Cardiac muscle cell (in vitro differentiated cells and primary cell): ENCODE measurements at regions not wholly inside any gene's neighbourhood (a gene's known extent, or its start where the extent isn't known, plus 50 kb on each side); places are given as distances from the start of the nearest gene placed in this dataset.
"Not testable (repeated sequence)": the region's sequence is repeated elsewhere in the genome, so short reads cannot be mapped to it uniquely, and the experiment has no call there.

ENCODE experiments used
- DNase-seq, 2 donors: peaks; one replicate each; pipeline versions ENCODE4 v3.0.0 to v3.0.0-alpha.2; 2010 to 2017; ENCODE audit warnings: low read depth in 1 of 2, low spot score in 1 of 2
- H3K27ac ChIP-seq: fragments of 200-600 bp; sonication (generic); 2 replicates; pipeline ENCODE4 v1.5.1; 2016
- H3K27me3 ChIP-seq: fragments of 200-600 bp; sonication (generic); 2 replicates; pipeline ENCODE4 v1.6.0; 2016; ENCODE audit warnings: control low read depth
- H3K36me3 ChIP-seq: fragments of 200-600 bp; sonication (generic); 2 replicates; pipeline ENCODE4 v1.5.1; 2016; ENCODE audit warnings: control low read depth
- H3K4me1 ChIP-seq: fragments of 200-600 bp; sonication (generic); 2 replicates; pipeline ENCODE4 v1.8.1; 2017; ENCODE audit warnings: low read depth, mild to moderate bottlenecking, mixed run types
- H3K4me3 ChIP-seq: fragments of 200-600 bp; sonication (generic); 2 replicates; pipeline ENCODE4 v1.5.1; 2016; ENCODE audit warnings: mild to moderate bottlenecking
- H3K9me3 ChIP-seq: fragments of 200-600 bp; sonication (generic); 2 replicates; pipeline ENCODE4 v1.5.1; 2017; ENCODE audit warnings: low read depth, mild to moderate bottlenecking, control low read depth
- CTCF ChIP-seq: IDR thresholded peaks from 2 replicates; pipeline ENCODE4 v1.5.1; 2012; ENCODE audit warnings: low read depth, mild to moderate bottlenecking, low read length

DNA sequence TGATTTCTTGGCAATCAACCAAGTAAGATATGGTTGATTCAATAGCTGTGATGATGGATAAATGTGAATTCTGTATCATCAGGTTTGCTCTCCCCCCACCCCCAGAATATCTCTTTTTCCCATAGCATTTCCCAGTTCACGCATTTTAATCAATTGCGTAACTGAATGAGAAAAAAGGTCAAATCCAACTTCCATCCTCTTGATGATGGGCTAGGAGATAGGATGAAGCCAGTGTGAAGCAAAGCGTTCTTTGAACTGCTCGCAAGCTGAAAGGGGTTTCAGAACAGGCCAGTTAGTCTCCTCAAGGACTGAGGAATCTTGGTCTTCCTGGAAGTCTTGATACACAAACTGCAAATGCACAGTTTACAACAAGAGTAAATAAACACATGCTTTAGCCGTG, 94.5 kb upstream of the ARMC3 start:
- Histone ChIP-seq H3K27me3 (no peaks in the 10 kb centered on the region), H3K27ac (peak overlapping the region; percentile 16), H3K36me3 (no peaks in the 10 kb centered on the region), H3K9me3 (no peaks in the 10 kb centered on the region), H3K4me1 (no peaks in the 10 kb centered on the region), H3K4me3 (no peak overlapping the region)
- no peak for TF ChIP-seq CTCF
- DNase-seq, result no peak

GRCh38 chr10:22832851-22833250, 95.0 kb upstream of the ARMC3 start:
- no peak for TF ChIP-seq CTCF
- Histone ChIP-seq H3K4me1 (no peaks in the 10 kb centered on the region), H3K36me3 (no peaks in the 10 kb centered on the region), H3K27ac (no peak overlapping the region), H3K27me3 (no peaks in the 10 kb centered on the region), H3K9me3 (no peaks in the 10 kb centered on the region), H3K4me3 (no peak overlapping the region)
- no peak for DNase-seq

DNA sequence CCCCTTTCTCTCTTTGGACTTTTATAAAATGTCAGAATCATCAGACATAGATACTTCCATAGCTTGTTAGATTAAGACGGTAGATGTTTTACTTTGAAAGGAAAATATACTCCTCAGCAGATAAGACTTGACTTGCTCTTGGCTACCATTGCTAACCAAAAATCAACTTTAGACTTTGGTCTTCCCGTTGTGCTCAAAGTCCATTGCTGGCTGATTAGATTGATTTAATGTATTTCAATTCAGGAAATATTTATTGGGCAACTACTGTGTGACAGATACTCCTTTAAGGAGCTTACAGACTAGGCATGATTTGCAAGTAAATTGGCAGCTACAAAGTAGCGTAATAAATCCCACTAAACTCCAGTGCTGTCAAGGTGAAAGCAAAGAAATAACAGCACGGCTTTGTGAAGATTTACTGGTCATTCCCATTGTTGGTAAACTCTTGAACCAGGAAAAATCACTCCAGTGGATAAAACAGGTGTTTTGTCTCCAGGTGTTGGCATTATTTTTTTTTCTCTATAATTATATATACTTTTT, 95.7 kb upstream of the ARMC3 start:
- DNase-seq, result no peak
- Histone ChIP-seq H3K36me3 (no peaks in the 10 kb centered on the region), H3K9me3 (no peaks in the 10 kb centered on the region), H3K27me3 (no peaks in the 10 kb centered on the region), H3K27ac (no peak overlapping the region), H3K4me3 (no peak overlapping the region), H3K4me1 (no peaks in the 10 kb centered on the region)
- no peak for TF ChIP-seq CTCF

DNA sequence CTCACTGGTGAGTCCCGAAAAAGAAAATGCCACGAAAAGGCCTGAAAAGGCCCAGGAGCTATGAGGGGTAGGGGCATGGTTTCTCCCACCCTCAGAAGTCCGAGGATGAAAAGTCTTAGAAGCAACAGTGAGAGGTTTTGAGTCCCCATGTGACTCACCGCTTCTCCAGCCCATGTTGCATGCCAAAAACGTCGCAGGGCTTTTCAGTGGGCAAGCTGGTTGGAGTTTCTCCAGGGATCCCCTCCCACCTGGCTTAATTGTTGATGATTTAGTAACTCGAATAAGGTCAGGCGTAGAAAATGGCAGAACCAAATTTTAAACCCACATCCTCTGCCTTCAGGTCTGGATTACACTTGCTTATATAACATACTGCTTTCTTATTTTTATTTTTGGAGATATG, 96.3 kb upstream of the ARMC3 start:
- Histone ChIP-seq H3K4me1 (no peaks in the 10 kb centered on the region), H3K4me3 (no peak overlapping the region), H3K36me3 (no peaks in the 10 kb centered on the region), H3K27me3 (no peaks in the 10 kb centered on the region), H3K27ac (no peak overlapping the region), H3K9me3 (no peaks in the 10 kb centered on the region)
- DNase-seq, result peak in 1 of 2 donors; percentile 23
- no peak for TF ChIP-seq CTCF

DNA sequence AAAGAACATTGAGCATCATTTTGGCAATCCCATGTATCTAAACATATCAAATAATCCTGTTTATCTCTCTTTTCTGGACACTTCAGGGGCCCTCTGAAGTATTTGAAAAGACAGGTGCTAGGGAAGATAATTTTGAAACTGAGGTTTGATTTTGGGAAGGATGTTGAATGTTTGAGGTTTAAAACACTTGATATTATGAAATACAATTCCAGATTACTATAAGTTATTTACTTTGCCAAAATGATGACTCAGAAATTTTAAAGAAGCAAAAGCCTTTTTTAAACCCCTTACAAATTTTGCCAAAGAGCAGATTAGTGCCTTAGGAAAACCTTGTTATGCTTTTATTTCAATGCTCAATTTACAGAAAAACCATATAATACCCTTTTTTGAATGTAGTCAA, 99.1 kb upstream of the ARMC3 start:
- not testable (repeated sequence) for H3K4me3 ChIP-seq, H3K9me3 ChIP-seq, H3K4me1 ChIP-seq, H3K36me3 ChIP-seq, H3K27me3 ChIP-seq, H3K27ac ChIP-seq
- peak in 1 of 2 donors; percentile 42 for DNase-seq

GRCh38 chr10:22825841-22826240, 102.0 kb upstream of the ARMC3 start:
- H3K36me3 ChIP-seq, result no peaks in the 10 kb centered on the region
- TF ChIP-seq CTCF, result no peak
- H3K9me3 ChIP-seq, result no peaks in the 10 kb centered on the region
- no peaks in the 10 kb centered on the region for H3K4me1 ChIP-seq
- no peak overlapping the region for H3K27ac ChIP-seq
- H3K27me3 ChIP-seq, result no peaks in the 10 kb centered on the region
- DNase-seq, result no peak
- no peak overlapping the region for H3K4me3 ChIP-seq
